ENCODE measurements at regions not wholly inside any gene's neighbourhood (a gene's known extent, or its start where the extent isn't known, plus 50 kb on each side); places are given as distances from the start of the nearest gene placed in this dataset.

DNA sequence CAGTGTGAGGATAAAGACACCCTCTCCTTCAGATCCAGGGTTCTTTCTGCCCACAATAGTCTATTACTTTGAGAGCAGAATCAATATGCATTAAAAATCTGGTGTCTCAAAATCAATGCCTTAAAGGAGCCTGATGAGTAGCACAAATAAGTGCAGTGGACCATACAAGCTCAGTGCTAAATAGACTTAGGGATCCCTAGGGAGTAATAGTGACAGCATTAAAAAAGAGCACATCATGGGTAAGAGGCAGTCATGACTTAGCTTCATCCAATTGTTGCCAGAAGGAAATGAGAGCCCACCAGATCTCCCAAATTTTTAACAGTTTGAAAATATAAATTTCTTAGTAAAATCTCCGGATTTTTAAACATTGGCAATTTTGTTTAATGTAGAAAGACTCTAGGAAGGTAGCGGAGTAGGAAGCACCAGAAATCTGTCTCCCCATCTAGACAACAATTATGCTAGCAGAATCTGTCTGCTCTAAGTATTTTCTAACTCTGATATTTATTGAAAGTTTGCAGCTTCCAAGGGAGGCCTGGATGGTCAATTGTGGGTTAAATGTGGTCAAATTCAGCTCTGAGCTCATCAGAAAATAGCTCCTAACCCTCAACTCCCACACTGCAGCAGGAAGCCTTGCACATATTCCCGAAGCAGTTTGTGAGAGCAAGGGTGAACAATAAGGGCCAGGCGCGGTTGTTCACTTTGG is 443.9 kb downstream of the TLE1 start:
- no peak for DNase-seq

GRCh38 chr9:81244631-81245030 is 444.7 kb downstream of the TLE1 start:
- no peak for DNase-seq

GRCh38 chr9:81242866-81243265 is 446.5 kb downstream of the TLE1 start:
- DNase-seq: no peak

- no peak for DNase-seq
These were observed 450.0 kb downstream of the TLE1 start for GRCh38 chr9:81239388-81239787.

GRCh38 chr9:81237565-81238231 is 451.6 kb downstream of the TLE1 start:
- no peak for DNase-seq

DNA sequence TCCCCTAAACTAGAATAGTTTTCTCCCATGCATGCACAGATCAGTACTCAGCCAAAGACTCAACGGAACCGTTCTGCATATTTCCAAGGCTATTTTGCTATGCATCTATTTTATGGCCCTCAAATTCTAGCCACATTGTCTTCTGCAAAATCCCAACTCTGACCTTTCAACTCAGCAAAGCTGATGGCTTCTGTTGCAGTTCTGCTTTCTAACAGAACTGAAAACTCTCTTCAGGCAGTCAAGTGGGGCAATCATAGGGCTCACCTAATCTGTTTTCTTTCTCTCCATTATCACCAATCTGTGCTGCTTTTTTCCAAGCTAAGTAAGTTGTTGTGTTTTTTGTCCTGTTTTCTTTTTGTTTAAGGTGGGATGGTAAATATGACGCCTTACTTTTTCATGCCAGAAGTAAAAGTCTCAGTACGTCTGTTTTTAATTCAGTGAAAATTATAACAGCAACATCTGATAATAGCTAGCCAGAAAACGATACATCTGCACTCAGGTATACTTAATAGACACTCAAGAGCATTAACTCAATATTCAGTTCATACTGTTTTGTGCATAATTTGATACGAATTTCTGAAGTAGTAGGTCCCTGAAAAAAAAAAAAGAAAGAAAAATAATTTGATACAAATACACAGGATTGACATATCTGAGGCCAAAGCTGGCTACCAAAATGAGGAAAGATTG is 454.3 kb downstream of the TLE1 start:
- DNase-seq: no peak

GRCh38 chr9:81231011-81231410 is 458.3 kb downstream of the TLE1 start:
- no peak for DNase-seq

DNA sequence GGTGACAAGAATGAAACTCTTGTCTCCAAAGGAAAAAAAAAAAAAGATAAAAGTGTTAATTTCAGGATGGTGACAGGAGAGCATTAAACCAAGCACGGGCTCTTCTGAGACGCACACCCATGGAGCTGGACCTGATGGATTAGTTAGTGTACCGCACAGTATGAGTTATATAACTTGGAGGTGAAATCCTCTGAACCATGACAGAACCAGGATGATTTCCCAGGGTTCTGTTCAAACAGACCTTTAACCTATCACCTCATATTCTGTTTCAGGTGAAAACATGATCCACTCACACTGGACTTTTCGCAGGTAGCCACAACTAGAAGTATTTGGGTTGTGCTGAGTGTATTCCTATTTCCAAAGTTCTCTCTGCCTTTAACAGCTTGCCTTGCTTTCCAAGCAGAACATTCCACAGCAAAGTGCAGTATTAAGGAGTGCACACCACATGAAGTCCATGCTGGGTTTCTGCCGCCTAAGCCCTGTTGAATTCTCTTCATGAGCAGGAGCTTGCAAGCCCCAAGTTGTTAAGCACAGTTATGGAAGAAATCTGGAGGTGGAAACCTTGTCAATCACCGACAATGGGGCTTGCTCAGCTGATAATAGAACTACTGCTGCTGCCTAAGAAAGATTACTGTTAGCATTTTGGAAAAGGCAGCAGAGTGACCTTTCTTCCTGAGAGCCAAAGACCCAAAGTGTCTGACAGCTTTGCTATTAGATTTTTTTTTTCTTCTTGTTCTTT is 461.7 kb downstream of the TLE1 start:
- no peak for DNase-seq

- DNase-seq: no peak
These were observed 463.8 kb downstream of the TLE1 start for GRCh38 chr9:81225596-81225995.

DNA sequence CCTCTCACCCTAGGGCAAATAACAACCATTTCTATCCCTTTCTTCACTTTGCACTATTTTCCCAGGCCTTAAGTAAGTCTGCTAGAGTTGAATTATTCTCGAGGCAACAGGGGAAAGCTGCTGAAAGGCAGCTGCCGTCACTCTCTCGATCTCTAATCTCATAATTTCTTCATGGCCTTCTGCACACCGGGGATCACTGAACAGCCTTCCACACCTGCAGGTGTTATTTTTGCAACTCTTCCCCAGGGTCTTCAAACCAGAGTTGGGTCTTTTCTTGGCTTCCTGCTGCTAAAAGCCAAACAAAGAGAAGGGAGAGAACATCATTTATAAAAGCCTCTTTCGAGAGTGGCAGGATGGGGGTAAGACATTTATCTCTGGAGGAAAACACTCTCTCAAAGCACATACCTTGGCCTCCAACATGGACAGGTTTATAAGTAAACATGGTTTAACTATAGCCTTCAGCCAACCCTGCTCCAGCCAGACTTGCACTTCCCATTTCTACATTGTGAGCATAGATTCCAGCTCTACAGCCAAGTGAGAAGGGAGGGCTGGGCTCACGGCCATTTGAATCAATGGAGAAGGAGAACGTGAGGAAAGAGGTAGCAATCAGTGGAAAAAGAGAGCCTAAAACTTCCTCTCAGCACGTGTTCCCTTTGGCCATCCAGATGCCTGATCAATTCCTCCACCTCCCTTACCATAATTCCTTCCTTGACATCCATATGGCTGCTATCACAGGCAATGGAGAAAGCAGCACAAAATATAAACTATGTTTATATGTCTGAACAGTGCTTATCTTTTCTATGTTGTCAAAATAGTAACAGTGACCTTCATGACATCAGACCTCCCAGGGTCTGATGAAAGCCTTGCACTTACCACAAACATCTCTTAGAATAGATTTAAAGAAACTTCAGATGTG is 464.9 kb downstream of the TLE1 start:
- no peak for DNase-seq

GRCh38 chr9:81214975-81215374 is 474.4 kb downstream of the TLE1 start:
- no peak for DNase-seq

DNA sequence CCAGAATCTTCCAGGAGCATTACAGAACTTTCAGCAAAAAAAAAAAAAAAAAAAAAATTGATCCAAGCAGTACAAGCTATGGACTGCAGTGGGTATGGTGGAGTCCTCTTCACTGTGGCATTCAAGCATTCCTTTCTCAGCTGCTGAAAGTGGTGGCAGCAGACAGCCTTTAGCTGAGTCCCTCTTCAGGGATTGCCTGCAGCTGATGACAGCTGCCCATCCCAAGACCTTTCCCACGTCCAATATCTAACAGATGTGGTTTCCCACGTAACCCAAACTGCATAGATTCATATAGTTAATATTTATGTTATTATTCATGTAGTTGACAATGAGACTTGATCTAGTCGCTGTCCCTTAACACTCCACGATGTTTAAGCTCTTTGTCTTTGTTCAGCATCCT is 475.9 kb downstream of the TLE1 start:
- DNase-seq: no peak

GRCh38 chr9:81211741-81212140 is 477.6 kb downstream of the TLE1 start:
- no peak for DNase-seq

DNA sequence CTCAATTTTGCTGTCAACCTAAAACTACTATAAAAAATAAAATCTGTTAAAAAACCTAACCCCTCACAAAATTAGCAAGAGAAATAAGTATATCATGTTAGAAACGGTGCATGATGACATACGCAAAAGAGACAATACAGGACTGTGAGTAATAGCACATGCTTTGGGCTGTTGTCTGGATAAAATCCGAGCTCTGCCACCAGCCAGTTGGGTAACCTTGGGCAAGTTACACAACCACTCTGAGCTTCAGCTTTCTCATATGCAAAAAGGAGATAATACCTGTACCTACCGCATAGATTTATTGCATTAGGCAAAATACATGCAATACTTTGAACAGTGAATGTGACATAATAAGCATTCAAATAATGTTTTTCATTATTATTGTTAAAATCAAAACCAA is 481.7 kb downstream of the TLE1 start:
- no peak for DNase-seq

- DNase-seq: no peak
These were observed 487.1 kb downstream of the TLE1 start for GRCh38 chr9:81202292-81202691.

GRCh38 chr9:81195206-81195605 is 494.1 kb downstream of the TLE1 start:
- DNase-seq: no peak

GRCh38 chr9:81193362-81194339 is 495.7 kb downstream of the TLE1 start:
- no peak for DNase-seq

DNA sequence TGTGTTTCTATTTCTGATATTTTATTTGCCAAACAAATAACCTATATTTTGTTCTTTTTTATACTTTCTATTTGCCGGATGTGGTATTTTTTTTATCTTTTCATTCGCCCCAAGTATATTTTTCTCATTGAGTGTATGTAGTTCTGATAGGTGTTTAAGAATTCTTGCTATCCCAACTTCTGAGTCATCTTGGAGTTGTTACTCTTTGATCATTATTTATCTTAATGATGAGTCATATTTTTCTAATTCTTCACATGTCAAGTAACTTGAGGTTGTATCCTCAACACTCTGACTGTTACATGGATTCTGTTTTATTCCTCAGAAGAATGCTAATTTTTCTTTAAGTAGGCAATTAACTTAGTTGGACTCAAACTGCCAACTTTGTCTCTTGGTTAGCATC is 498.1 kb downstream of the TLE1 start:
- DNase-seq: no peak

- DNase-seq: no peak
These were observed 498.7 kb downstream of the TLE1 start for GRCh38 chr9:81190659-81191058.

- no peak for DNase-seq
These were observed 505.6 kb downstream of the TLE1 start for GRCh38 chr9:81183761-81184160.

DNA sequence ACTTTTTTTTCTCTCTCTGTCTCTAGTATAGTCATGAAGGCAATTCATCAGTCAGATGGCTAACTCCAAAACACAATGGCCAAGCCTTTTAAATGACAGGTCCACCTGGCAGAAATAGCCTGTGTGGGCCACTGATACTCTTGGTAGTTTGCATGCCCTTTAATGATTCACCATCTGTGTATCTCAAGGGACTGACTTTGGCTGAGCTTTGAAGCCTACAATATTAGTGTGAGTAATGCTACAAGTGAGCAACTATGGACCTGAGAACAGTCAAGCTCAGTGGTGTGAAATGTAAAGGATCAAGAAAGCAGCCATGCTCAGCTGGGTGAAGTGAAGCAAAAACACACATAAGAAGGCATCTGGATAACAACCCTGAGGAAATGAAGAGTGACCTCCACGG is 506.9 kb downstream of the TLE1 start:
- no peak for DNase-seq
